SK-N-MC (cell line): ENCODE measurements at regions not wholly inside any gene's neighbourhood (a gene's known extent, or its start where the extent isn't known, plus 50 kb on each side); places are given as distances from the start of the nearest gene placed in this dataset.

Source experiments
- EZH2 ChIP-seq: fragments of 200-600 bp; sonication (generic); IDR thresholded peaks from one replicate; pipeline ENCODE4 v1.6.1; 2017; ENCODE audit warnings: antibody characterized with exemption
- FOXP2 ChIP-seq: optimal IDR thresholded peaks from 2 replicates; pipeline ENCODE3; 2011; ENCODE audit warnings: mild to moderate bottlenecking, moderate library complexity; ENCODE audit not compliant: insufficient read depth; ENCODE audit errors: extremely low read length, control extremely low read depth
- POLR2AphosphoS5 ChIP-seq: IDR thresholded peaks from 2 replicates; pipeline ENCODE4 v1.6.1; 2012; ENCODE audit warnings: mild to moderate bottlenecking, low read depth, low read length, borderline replicate concordance

DNA sequence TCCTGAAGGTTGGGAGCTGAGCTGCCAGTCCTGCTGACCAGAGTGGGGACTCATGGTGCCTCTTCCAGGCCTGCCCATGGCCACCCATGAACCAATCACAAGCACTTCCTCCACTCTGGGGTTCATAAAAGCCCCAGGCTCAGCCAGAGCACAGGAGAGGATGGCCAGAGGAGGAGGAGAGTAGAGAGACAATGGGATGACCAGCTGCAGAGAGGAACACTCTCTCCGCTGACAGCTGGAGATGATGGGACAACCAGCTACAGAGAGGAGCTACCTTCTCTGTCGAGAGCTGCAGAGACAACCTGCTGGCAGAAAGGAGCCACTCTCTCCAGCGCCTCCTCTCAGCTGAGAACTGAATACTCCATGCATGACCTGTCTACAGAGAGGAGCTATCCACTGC lies 886.1 kb downstream of the BCL11B start:
- no peak for TF ChIP-seq POLR2AphosphoS5
- TF ChIP-seq EZH2 = no peak
- no peak for TF ChIP-seq FOXP2
